ENCODE measurements at regions not wholly inside any gene's neighbourhood (a gene's known extent, or its start where the extent isn't known, plus 50 kb on each side); places are given as distances from the start of the nearest gene placed in this dataset.

DNA sequence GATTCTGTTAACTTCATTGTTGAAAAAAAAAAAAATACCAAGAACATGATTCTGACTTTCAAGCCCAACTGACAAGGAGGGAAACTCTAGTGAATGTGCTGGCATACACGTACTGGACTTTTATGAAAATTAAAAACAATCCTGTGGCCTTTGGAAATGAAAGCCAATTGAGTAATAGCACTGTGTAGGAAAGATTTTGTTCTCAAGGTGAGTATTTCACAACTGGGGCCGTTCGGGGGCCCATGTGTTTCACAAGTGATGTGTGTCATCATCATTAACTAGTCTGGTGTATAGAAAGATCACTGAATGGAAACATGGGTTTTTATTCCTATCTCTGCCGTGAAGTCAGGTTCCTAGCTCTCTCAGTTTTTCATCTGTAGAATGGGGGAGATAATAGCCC is 605.0 kb upstream of the CLINT1 start:
- TF ChIP-seq EZH2 (IDR thresholded peaks at IDR 0.05) (no peak), POLR2AphosphoS5 (IDR thresholded peaks at IDR 0.05; ENCODE audit: borderline replicate concordance, low read depth, low read length) (no peak)

Measured in SK-N-MC (cell line).